Endothelial cell of umbilical vein (primary cell): ENCODE measurements at regions not wholly inside any gene's neighbourhood (a gene's known extent, or its start where the extent isn't known, plus 50 kb on each side); places are given as distances from the start of the nearest gene placed in this dataset.

Experiments used
- BruUV-seq: library from RNA; stranded (reverse); fragments of 400-500 nt; replicated peaks from 2 replicates; lab custom pipeline; 2021; lab: Mats Ljungman, UMichigan
- CTCF ChIA-PET: fragments of 300-600, 350-600 bp; sonication (Branson Sonifier 250); formaldehyde crosslinking; loops from one replicate; lab custom pipeline; 2021; ENCODE audit warnings: antibody characterized with exemption, inconsistent platforms; lab: Charles Lee
- POLR2A ChIA-PET: fragments of 300-600, 350-600 bp; sonication (Branson Sonifier 250); formaldehyde crosslinking; loops from one replicate; lab custom pipeline; 2021; ENCODE audit warnings: antibody characterized with exemption, inconsistent platforms; lab: Charles Lee
- DNase-seq: peaks from one replicate; pipeline ENCODE4 v3.0.0-alpha.2; 2011; ENCODE audit warnings: low read depth, low spot score
- FAIRE-seq: peaks from 2 replicates; lab custom pipeline; 2011; peaks lifted over from hg19 to GRCh38; lab: Jason Lieb, UNC
- H2AFZ ChIP-seq: 2 replicates; pipeline ENCODE4 v1.6.0; 2012; ENCODE audit warnings: low read depth, low read length, control low read depth, inconsistent platforms
- H3K27ac ChIP-seq: 2 replicates; pipeline ENCODE4 v1.5.1; 2011; ENCODE audit warnings: low read depth, mild to moderate bottlenecking, control low read depth, low read length, moderate library complexity; ENCODE audit not compliant: insufficient read depth
- H3K27me3 ChIP-seq, 2 experiments: 2 replicates each; pipeline versions ENCODE4 v1.6.0 to v1.6.1; 2011; ENCODE audit warnings: low read length in 2 of 2, mixed read lengths in 1 of 2; ENCODE audit not compliant: control insufficient read depth in 2 of 2, insufficient read depth in 2 of 2
- H3K36me3 ChIP-seq, 2 experiments: 2 replicates in 1 of 2; 3 replicates in 1 of 2; pipeline ENCODE4 v1.5.1; 2011; ENCODE audit warnings: low read length in 2 of 2, mild to moderate bottlenecking in 1 of 2, moderate library complexity in 1 of 2; ENCODE audit not compliant: control insufficient read depth in 2 of 2, insufficient read depth in 2 of 2; ENCODE audit errors: extremely low read depth in 1 of 2
- H3K4me1 ChIP-seq: 3 replicates; pipeline ENCODE4 v1.5.1; 2011; ENCODE audit warnings: mild to moderate bottlenecking, low read length; ENCODE audit not compliant: control insufficient read depth, insufficient read depth; ENCODE audit errors: extremely low read depth
- H3K4me2 ChIP-seq: 2 replicates; pipeline ENCODE4 v1.6.1; 2011; ENCODE audit warnings: low read length, control low read depth, mixed read lengths; ENCODE audit not compliant: insufficient read depth
- H3K4me3 ChIP-seq, 3 experiments: fragments of 200-600 bp in 1 of 3; sonication (generic), shearing (Covaris generic) in 1 of 3; replicated peaks in 1 of 3; 2 replicates each; pipeline ENCODE4 v1.5.1; 2011 to 2016; ENCODE audit warnings: control low read depth in 3 of 3, low read length in 3 of 3, mild to moderate bottlenecking in 2 of 3, inconsistent platforms in 1 of 3, low read depth in 1 of 3, moderate library complexity in 1 of 3; ENCODE audit not compliant: insufficient read depth in 1 of 3
- H3K79me2 ChIP-seq: 2 replicates; pipeline ENCODE4 v1.6.0; 2012; ENCODE audit warnings: low read length, inconsistent platforms; ENCODE audit not compliant: control insufficient read depth, insufficient read depth
- H3K9ac ChIP-seq: replicated peaks from 2 replicates; pipeline ENCODE3; 2011; ENCODE audit warnings: low read length, control low read depth; ENCODE audit not compliant: insufficient read depth; ENCODE audit errors: extremely low read depth
- H3K9me1 ChIP-seq: replicated peaks from 3 replicates; pipeline ENCODE4 v1.6.0; 2011; ENCODE audit warnings: mild to moderate bottlenecking, low read length; ENCODE audit not compliant: control insufficient read depth, insufficient read depth; ENCODE audit errors: extremely low read depth
- H3K9me3 ChIP-seq: replicated peaks from 2 replicates; pipeline ENCODE4 v1.5.1; 2012; ENCODE audit warnings: low read length, inconsistent platforms; ENCODE audit not compliant: control insufficient read depth, insufficient read depth
- H4K20me1 ChIP-seq: replicated peaks from 2 replicates; pipeline ENCODE3; 2011; ENCODE audit warnings: mild to moderate bottlenecking, low read length; ENCODE audit not compliant: control insufficient read depth, insufficient read depth; ENCODE audit errors: extremely low read depth
- CTCF ChIP-seq, 2 donors: IDR thresholded peaks; 1 replicate in 1 of 2; 2 replicates in 1 of 2; pipeline ENCODE4 v1.5.1; 2011; ENCODE audit warnings: low read length in 2 of 2, mild to moderate bottlenecking in 2 of 2, moderate library complexity in 2 of 2, control low read depth in 1 of 2, inconsistent platforms in 1 of 2, low read depth in 1 of 2; ENCODE audit not compliant: insufficient read depth in 1 of 2; ENCODE audit errors: extremely low read depth in 1 of 2
- EZH2 ChIP-seq: IDR thresholded peaks from 2 replicates; pipeline ENCODE4 v1.6.1; 2012; ENCODE audit warnings: borderline replicate concordance, low read depth, mild to moderate bottlenecking, moderate library complexity, low read length, inconsistent platforms; ENCODE audit not compliant: severe bottlenecking
- FOS ChIP-seq: IDR thresholded peaks from 2 replicates; pipeline ENCODE4 v1.6.1; 2011; ENCODE audit warnings: mild to moderate bottlenecking, low read length, moderate library complexity, borderline replicate concordance; ENCODE audit not compliant: insufficient read depth
- GATA2 ChIP-seq: IDR thresholded peaks from 2 replicates; pipeline ENCODE4 v1.7.0; 2011; ENCODE audit warnings: low read depth, mild to moderate bottlenecking, moderate library complexity, mixed read lengths, low read length; ENCODE audit not compliant: insufficient read length, insufficient read depth
- JUN ChIP-seq: IDR thresholded peaks from 2 replicates; pipeline ENCODE4 v1.6.1; 2011; ENCODE audit warnings: borderline replicate concordance, low read depth; ENCODE audit not compliant: insufficient read length, insufficient read depth
- MAX ChIP-seq: IDR thresholded peaks from 2 replicates; pipeline ENCODE4 v1.6.1; 2011; ENCODE audit not compliant: insufficient read depth, insufficient read length
- MYC ChIP-seq: IDR thresholded peaks from one replicate; pipeline ENCODE4 v1.6.1; 2011; ENCODE audit warnings: mild to moderate bottlenecking, low read depth, low read length
- POLR2A ChIP-seq: IDR thresholded peaks from 2 replicates; pipeline ENCODE4 v1.6.1; 2012; ENCODE audit warnings: low read depth, mild to moderate bottlenecking, control low read depth, low read length
- POLR2AphosphoS5 ChIP-seq: IDR thresholded peaks from 2 replicates; pipeline ENCODE4 v1.6.1; 2012; ENCODE audit warnings: low read depth, mild to moderate bottlenecking, control low read depth, low read length, moderate library complexity; ENCODE audit not compliant: insufficient read depth
- dilution Hi-C: fragments of 300-500 bp; cut with MboI; formaldehyde crosslinking; loops from one replicate; pipeline ENCODE4 v1.15.0; 2019; ENCODE audit warnings: low sequenced_read_pairs; ENCODE audit not compliant: extremely low pct_ligation_motif_present
- intact Hi-C: fragments of 100-400 bp; cut with micrococcal nuclease; formaldehyde crosslinking; loops from one replicate; pipeline ENCODE4 v1.10.0; 2022

DNA sequence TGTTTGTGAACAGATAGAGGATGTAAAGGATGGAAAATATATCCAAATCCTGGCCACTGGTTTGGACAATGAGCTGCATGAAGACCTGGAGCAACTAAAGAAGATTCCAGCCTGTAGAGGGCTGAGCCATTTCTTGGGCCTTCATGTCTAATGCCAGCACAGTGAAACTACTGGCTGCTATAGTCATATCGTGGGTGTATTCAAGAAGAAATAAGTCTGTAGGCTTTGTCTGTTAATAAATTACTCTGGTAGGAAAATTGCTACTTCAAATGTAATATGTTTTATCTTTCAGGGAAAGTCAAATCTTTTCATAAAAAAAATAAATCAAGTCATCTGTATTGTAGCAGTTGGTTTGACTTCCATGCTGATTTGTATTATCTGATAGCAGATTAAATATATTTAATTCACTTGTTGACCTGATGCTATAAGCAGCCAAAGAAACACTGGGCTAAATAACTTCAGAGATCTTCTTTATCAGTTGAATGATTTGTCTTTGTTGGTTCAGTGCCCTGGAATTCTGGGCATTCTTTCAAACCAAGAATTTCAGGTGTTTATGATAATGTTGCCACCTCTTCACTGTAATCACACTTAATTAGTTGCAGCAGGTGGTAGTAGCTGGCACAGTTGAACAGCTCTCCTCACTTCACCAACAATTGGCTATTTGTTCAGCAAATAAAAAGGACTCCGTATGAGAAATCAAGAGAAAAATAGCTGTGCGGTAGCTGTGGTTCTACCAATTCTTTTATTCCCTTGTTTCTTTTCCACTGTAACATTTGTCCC, 1109.5 kb downstream of the NSUN3 start:
- POLR2A ChIA-PET: no interaction called here
- dilution Hi-C loops: no loop called here

GRCh38 chr3:95177096-95177495, 1114.2 kb downstream of the NSUN3 start:
- Histone ChIP-seq H3K4me2 (no peak overlapping the region), H3K9ac (no peak overlapping the region), H3K79me2 (no peaks in the 10 kb centered on the region), H3K4me3 (no peak overlapping the region), H4K20me1 (no peaks in the 10 kb centered on the region), H3K36me3 (no peaks in the 10 kb centered on the region), H3K9me1 (no peaks in the 10 kb centered on the region), H2AFZ (no peak overlapping the region), H3K27me3 (no peaks in the 10 kb centered on the region), H3K9me3 (no peaks in the 10 kb centered on the region), H3K4me1 (no peaks in the 10 kb centered on the region), H3K27ac (no peak overlapping the region)
- TF ChIP-seq FOS (no peak), CTCF (IDR thresholded peaks at IDR 0.05; ENCODE audit: extremely low read depth in 1 of 2, insufficient read depth in 1 of 2, low read depth in 1 of 2, low read length in 2 of 2) (no peak), POLR2A (no peak), MAX (no peak), GATA2 (no peak), POLR2AphosphoS5 (no peak), JUN (no peak), EZH2 (no peak), MYC (no peak)
- dilution Hi-C loops (no loop called here), intact Hi-C loops (no loop called here)
- ChIA-PET CTCF (no interaction called here), POLR2A (no interaction called here)
- FAIRE-seq: no peak
- no TSS peak for BruUV-seq
- no peak for DNase-seq

More for the DNA sequence above, 1109.5 kb downstream of the NSUN3 start:
- TF ChIP-seq MAX (no peak), GATA2 (no peak), MYC (no peak), JUN (no peak), FOS (no peak), POLR2A (no peak)
- Histone ChIP-seq H3K4me1 (no peaks in the 10 kb centered on the region), H3K36me3 (no peaks in the 10 kb centered on the region), H4K20me1 (no peaks in the 10 kb centered on the region), H3K4me2 (no peak overlapping the region), H3K9ac (no peak overlapping the region), H2AFZ (no peak overlapping the region), H3K9me3 (no peaks in the 10 kb centered on the region), H3K9me1 (no peaks in the 10 kb centered on the region), H3K4me3 (no peak overlapping the region), H3K27me3 (no peaks in the 10 kb centered on the region), H3K79me2 (no peaks in the 10 kb centered on the region), H3K27ac (no peak overlapping the region)
- DNase-seq (no peak), FAIRE-seq (no peak)
- intact Hi-C loops: no loop called here
- no TSS peak for BruUV-seq
- CTCF ChIA-PET: no interaction called here
